ENCODE measurements at regions not wholly inside any gene's neighbourhood (a gene's known extent, or its start where the extent isn't known, plus 50 kb on each side); places are given as distances from the start of the nearest gene placed in this dataset.
"Not testable (repeated sequence)": the region's sequence is repeated elsewhere in the genome, so short reads cannot be mapped to it uniquely, and the experiment has no call there.

- no peak for DNase-seq
These were observed 266.1 kb upstream of the HDAC4 start for GRCh38 chr2:239666855-239667376.

- DNase-seq, result no peak
These were observed 265.4 kb upstream of the HDAC4 start for GRCh38 chr2:239666053-239666854.

GRCh38 chr2:239664216-239664810 lies 263.5 kb upstream of the HDAC4 start:
- DNase-seq, result no peak

- no peak for DNase-seq
These were observed 262.6 kb upstream of the HDAC4 start for GRCh38 chr2:239663364-239663924.

GRCh38 chr2:239662413-239663120 lies 261.7 kb upstream of the HDAC4 start:
- no peak for DNase-seq

GRCh38 chr2:239661334-239662312 lies 260.8 kb upstream of the HDAC4 start:
- DNase-seq, result no peak

- no peak for DNase-seq
These were observed 259.8 kb upstream of the HDAC4 start for GRCh38 chr2:239660390-239661230.

- DNase-seq, result no peak
These were observed 257.2 kb upstream of the HDAC4 start for GRCh38 chr2:239657992-239658391.

- DNase-seq, result no peak
These were observed 256.4 kb upstream of the HDAC4 start for GRCh38 chr2:239657236-239657635.

- no peak for DNase-seq
These were observed 253.4 kb upstream of the HDAC4 start for GRCh38 chr2:239654266-239654665.

- DNase-seq, result no peak
These were observed 251.0 kb upstream of the HDAC4 start for GRCh38 chr2:239651859-239652258.

- DNase-seq, result no peak
These were observed 249.9 kb upstream of the HDAC4 start for GRCh38 chr2:239650674-239651073.

GRCh38 chr2:239649309-239649708 lies 248.5 kb upstream of the HDAC4 start:
- DNase-seq, result no peak

- DNase-seq, result no peak
These were observed 247.8 kb upstream of the HDAC4 start for GRCh38 chr2:239648607-239649006.

GRCh38 chr2:239647052-239647819 lies 246.4 kb upstream of the HDAC4 start:
- no peak for DNase-seq

- DNase-seq, result no peak
These were observed 245.4 kb upstream of the HDAC4 start for GRCh38 chr2:239646184-239646583.

- DNase-seq, result not testable (repeated sequence)
These were observed 243.8 kb upstream of the HDAC4 start for GRCh38 chr2:239644594-239644993.

GRCh38 chr2:239644011-239644410 lies 243.2 kb upstream of the HDAC4 start:
- no peak for DNase-seq

GRCh38 chr2:239642406-239643004 lies 241.7 kb upstream of the HDAC4 start:
- no peak for DNase-seq

- not testable (repeated sequence) for DNase-seq
These were observed 241.1 kb upstream of the HDAC4 start for GRCh38 chr2:239641904-239642303.
